GM18517 (cell line): ENCODE measurements at regions not wholly inside any gene's neighbourhood (a gene's known extent, or its start where the extent isn't known, plus 50 kb on each side); places are given as distances from the start of the nearest gene placed in this dataset.

Experiments
- ATAC-seq: cut with Tn5 transposase; IDR thresholded peaks from one replicate; pipeline ENCODE4 v1.9.1; 2021; ENCODE audit warnings: mild to moderate bottlenecking, moderate library complexity; ENCODE audit not compliant: unreplicated experiment

- no peak for ATAC-seq
Measured at GRCh38 chr14:38777401-38777800, 325.6 kb downstream of the SEC23A start.

GRCh38 chr14:38775986-38776385 is 327.0 kb downstream of the SEC23A start:
- no peak for ATAC-seq

- ATAC-seq: no peak
Measured at GRCh38 chr14:38774162-38774561, 328.9 kb downstream of the SEC23A start.

- no peak for ATAC-seq
Measured at GRCh38 chr14:38770251-38770650, 332.8 kb downstream of the SEC23A start.

- no peak for ATAC-seq
Measured at GRCh38 chr14:38762845-38763244, 340.2 kb downstream of the SEC23A start.

- ATAC-seq: no peak
Measured at GRCh38 chr14:38762426-38762825, 340.6 kb downstream of the SEC23A start.

- no peak for ATAC-seq
Measured at GRCh38 chr14:38761033-38761432, 342.0 kb downstream of the SEC23A start.

GRCh38 chr14:38758661-38759060 is 344.4 kb downstream of the SEC23A start:
- ATAC-seq: no peak

- ATAC-seq: no peak
Measured at GRCh38 chr14:38755036-38755435, 348.0 kb downstream of the SEC23A start.

GRCh38 chr14:38752750-38753149 is 350.3 kb downstream of the SEC23A start:
- ATAC-seq: no peak

- no peak for ATAC-seq
Measured at GRCh38 chr14:38752341-38752740, 350.7 kb downstream of the SEC23A start.

- no peak for ATAC-seq
Measured at GRCh38 chr14:38751459-38751858, 351.6 kb downstream of the SEC23A start.

GRCh38 chr14:38749936-38750335 is 353.1 kb downstream of the SEC23A start:
- no peak for ATAC-seq

GRCh38 chr14:38745861-38746260 is 357.2 kb downstream of the SEC23A start:
- ATAC-seq: no peak

GRCh38 chr14:38743966-38744584 is 359.0 kb downstream of the SEC23A start:
- ATAC-seq: no peak

- ATAC-seq: no peak
Measured at GRCh38 chr14:38737686-38738407, 365.2 kb downstream of the SEC23A start.

- no peak for ATAC-seq
Measured at GRCh38 chr14:38735005-38735404, 368.0 kb downstream of the SEC23A start.

- no peak for ATAC-seq
Measured at GRCh38 chr14:38731962-38732361, 371.1 kb downstream of the SEC23A start.

GRCh38 chr14:38730420-38730819 is 372.6 kb downstream of the SEC23A start:
- no peak for ATAC-seq

GRCh38 chr14:38727731-38728130 is 375.3 kb downstream of the SEC23A start:
- no peak for ATAC-seq

GRCh38 chr14:38724621-38725020 is 378.4 kb downstream of the SEC23A start:
- ATAC-seq: no peak

GRCh38 chr14:38723959-38724358 is 379.1 kb downstream of the SEC23A start:
- ATAC-seq: no peak

GRCh38 chr14:38723277-38723676 is 379.8 kb downstream of the SEC23A start:
- no peak for ATAC-seq
